ENCODE measurements at regions not wholly inside any gene's neighbourhood (a gene's known extent, or its start where the extent isn't known, plus 50 kb on each side); places are given as distances from the start of the nearest gene placed in this dataset.
A peak's percentile ranks its signal among the peaks of the same experiment; 100 is the strongest.

DNA sequence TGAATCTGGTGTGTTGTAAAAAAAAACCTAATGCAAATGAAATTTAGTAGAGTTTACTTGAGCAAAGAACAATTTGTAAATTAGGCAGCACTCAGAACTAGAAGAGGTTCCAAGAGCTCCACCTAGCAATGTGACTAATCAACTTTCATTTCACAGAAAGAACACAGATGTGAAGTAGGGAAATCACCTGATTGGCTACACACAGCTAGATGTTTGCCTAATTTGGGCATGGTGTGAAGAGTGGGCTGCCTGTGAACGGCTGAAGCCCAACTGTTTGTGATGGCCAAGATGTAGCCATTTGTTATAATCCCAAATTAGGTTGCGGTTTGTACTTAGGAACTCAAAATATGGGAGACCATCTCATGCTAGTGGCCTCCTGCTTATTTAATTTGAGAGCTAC is 724.4 kb upstream of the SLITRK5 start:
- DNase-seq (ENCODE audit: low spot score) = no peak

DNA sequence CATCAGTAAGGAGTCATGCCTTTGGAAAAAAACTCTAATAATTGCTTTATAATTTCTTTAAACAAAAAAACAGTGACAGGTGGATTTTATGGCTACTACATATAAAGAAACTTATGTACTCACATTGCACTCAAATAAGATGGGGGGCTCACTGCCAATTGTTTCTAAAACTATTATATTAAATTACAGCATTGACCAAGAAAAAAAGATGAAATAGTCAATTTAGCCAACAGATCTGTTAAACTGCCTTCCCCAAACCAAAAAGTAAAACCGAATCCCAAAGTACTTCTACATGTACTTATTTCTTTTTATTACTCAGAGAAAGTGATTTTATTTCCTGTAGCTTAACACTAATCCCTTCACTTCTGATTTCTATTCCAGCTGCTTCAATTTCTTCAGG is 716.8 kb upstream of the SLITRK5 start:
- DNase-seq (ENCODE audit: low spot score) = no peak

DNA sequence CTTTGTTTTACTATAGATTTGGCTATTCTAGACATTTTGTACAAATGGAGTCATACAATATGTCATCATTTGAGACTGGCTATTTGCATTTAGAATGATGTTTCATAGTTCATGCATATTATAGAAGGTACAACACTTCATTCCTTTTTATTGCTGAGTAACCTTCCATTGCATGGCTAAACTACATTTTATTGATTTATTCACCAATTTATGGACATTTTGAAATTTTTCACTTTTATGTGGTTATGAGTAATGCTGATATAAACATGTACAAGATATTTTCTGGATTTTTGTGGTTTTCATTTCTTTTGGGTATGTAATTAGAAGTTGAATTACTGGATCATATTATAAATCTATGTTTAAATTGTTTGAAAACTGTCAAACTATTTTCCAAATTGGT is 710.3 kb upstream of the SLITRK5 start:
- no peak for DNase-seq (ENCODE audit: low spot score)

DNA sequence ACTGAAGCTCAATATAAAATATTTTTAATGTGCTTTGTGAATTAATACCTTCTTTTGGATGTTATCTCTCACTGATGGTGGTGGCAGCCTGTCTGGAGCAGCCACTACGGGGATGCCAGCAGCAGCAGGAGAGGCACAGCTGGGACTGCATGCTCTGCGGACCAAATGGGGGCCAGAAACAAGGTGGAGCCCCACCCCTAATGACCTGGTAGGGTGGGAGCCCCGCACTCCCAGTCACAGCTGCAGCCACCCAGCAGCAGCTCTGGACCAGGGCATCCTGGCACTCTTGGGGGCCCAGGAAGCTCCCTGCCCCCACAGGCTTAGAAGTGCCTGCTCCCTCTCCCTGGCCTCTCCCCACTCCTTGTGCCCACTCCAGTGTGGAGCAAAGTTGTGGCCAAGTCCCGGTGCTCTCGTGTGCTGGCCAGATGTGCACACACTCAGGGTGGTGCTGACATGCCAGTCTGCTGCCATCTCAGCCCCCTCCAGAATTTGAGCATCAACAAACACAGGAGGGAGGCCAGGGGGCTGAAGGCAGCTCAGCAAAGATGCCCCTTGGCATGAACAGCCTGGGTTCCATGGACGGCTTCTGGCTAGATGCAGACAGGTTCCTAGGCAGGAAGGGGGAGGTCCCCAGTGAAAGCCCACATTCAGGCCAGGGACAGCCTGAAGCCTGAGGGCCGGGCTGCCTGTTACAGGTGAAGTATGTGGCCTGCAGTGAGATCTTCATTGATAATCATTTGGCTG is 696.7 kb upstream of the SLITRK5 start:
- no peak for DNase-seq (ENCODE audit: low spot score)

DNA sequence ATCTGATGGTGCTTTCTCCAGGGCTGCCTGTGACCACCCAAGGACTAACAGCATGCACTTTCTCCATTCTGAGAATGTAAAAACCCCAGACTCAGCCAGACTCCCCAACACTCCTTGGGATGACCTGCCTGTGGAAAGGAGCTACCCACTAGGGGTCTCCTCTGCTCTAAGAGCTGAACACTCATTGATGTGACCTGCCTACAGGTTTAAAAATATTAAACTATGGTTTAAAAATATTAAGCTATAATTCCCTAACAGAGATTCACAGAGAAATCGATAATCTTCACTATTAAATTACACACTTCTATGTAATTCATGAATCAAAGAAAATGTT is 696.2 kb upstream of the SLITRK5 start:
- no peak for DNase-seq (ENCODE audit: low spot score)

DNA sequence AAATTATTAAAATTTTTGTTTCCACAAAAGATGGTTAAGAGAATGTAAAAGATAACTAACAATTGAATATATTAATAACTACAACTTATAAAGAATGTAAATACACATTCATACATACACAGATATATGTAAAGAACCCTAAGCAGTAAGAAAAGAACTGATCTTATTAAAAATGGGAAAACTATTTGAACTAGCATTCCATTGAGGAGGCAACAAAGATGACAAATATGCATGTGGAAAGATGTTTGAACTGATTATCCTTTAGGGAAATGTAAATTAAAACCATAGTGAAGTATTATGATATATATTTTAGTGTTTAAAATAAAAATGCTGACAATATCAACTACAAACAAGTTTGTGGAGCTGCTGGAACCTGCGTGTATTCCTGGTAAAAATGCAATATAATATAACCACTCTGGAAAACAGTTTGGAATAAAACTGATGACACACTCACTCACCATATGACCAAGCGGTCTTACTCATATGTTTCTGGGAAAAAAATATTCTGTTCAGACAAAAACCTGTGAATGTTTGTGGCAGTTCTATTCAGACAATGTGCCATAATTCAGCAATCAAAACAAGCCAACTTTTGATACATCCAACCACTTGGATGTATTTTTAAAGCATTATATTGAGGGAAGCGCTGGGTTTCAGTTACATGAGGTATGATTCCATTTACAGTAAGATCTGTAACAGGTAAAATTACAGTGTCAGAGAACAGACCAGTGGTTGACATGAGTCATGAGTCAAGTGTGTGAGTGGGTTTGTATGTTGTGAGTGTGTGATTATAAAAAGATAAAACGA is 694.4 kb upstream of the SLITRK5 start:
- no peak for DNase-seq (ENCODE audit: low spot score)

DNA sequence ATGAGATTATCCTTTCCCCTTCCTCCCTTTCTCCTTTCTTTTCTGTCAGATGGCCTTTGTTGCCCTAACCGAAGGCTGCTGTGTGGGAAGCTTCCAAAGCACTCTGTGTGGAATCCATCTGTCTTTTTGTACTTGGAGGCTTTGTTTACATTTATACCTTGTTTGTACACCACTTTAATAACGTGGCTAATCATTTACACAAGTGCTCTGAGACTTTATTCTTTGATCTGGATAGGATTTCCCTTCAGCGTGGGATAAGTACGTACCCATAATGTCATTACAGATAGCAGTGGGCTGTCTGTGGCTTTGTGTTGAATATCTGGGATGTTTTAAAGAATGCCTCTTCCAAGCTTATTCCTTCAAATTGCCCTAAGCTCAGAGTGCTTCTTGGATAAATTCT is 684.7 kb upstream of the SLITRK5 start:
- DNase-seq (ENCODE audit: low spot score) = no peak

DNA sequence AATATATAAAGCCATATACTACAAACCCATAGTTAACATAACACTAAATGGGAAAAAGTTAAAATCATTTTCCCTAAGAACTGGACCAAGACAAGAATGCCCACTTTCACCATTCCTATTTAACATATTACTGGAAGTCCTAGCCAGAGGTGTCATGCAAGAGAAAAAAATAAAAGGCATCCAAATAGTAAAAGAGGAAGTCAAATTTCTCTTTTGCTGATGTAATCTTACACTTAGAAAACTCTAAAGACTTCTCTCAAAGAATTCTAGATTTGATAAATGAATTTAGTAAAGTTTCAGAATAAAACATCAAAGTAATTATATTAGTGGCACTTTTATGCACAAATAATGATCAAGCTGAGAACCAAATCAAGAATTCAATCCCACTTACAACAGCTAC is 678.9 kb upstream of the SLITRK5 start:
- DNase-seq (ENCODE audit: low spot score) = no peak

DNA sequence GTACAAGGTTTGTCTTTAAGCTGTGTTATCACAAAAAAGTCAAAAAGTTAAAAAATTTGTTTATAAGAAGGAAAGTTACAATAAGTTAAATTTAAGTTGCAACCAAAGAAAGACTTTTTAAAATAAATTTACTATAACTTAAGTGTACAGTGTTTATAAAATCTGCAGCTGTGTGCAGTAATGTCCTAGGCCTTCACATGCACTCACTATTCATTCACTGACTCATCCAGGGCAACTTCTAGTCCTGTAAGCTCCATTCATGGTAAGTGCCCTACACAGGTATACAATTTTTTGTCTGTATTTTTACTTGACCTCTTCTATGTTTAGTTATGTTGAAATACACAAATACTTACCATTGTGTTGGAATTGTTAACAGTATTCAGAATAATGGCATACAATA is 667.9 kb upstream of the SLITRK5 start:
- DNase-seq (ENCODE audit: low spot score) = no peak

DNA sequence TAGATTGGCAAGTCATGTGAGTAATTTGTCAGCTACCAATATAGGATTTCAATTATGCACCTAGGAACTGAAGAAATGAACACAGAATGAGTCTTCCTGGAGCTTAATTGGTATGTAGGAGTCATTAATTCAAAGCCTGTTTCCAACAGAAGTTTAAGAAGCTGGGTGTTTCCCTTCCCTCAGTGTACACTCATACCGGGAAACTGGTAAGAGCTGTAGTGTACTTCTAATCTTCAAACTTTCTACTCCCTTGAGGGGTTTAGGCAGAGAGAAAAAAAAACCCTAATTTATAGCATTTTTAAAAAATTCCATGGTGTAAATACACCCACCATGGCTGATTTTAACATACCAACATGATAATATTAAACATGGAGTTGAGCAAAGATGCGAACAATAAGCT is 665.7 kb upstream of the SLITRK5 start:
- DNase-seq (ENCODE audit: low spot score) = no peak

DNA sequence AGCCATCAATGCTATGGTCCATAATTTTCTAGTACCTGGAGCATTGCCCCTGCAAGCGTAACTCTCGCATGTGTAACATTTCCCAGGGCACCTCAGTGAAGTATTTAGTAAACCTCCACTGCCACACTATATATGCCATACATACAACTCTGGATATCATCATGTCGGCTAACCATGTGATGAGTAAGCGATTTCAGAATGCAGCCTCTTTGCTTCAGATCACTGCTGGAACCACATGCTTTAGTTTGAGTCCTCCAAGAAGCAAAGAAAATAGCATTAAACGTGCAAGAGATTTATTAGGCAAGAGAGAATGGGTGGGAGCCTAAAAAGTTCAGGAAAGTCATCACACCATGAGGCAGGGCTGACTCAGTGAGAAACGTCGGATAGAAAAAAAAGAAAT is 635.6 kb upstream of the SLITRK5 start:
- DNase-seq (ENCODE audit: low spot score) = no peak

DNA sequence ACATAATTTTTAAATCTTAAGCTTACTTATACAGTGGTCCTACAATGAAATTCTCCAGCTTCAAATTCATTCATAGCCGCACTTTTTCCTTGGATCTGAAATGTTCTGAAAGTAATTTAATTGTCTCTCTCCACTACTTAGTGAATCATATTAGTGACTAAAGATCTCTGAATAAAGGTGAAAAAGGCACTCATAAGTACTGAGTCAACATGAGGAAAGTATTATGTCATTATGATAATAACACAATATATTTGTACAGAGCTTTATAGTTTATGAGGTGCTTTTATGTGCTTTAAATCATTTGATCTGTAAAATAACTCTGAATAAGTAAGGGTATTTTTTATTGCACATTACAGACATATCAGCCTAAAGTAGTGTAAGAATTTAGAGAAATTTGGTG is 628.2 kb upstream of the SLITRK5 start:
- DNase-seq (ENCODE audit: low spot score) = no peak

DNA sequence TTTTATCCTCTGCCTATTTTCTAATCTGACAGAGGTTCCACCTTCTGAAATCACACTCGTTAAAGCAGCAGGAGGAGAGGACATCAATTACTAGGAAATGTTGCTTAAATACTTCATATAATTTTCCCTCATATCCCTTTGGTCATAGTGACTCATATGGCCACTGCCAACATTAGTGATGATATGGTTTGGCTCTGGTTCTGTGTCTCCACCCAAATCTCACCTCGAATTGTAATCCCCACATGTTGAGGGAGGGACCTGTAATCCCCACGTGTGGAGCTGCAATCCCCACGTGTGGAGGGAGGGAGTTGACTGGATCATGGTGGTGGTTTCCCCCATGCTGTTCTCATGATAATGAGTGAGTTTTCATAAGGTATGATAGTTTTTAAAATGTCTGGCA is 618.4 kb upstream of the SLITRK5 start:
- no peak for DNase-seq (ENCODE audit: low spot score)

DNA sequence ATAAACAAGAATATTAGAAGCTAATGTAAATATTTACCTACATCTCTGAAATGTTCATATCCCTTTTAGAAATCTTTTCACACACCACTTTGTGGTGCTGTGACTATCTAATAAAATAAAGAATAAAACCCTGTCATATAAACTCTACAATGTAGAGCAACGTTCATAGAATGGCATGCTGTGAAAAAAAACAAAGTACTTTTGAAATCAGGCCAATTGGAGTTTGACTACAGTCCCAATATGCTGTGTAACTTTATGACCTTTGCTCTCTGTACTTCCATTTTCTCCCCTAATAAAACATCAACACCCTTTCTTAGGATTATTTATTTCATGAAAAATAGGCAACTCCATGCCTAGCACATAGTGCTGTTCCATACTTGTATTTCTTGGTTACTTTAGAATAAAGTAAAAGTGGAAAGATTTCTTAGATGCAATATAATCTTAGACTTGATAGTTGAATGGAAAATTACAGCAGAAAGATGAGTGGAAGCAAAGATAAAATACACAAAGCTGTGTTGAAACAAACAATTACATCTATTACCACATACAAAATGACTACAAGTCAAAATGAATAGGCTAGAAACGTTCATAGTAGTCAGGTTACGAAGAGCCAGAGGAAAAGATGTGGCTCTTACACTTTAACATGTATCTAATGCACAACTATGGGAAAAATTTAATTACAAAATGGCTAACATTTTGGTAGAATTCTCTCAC is 613.2 kb upstream of the SLITRK5 start:
- DNase-seq (ENCODE audit: low spot score) = no peak

DNA sequence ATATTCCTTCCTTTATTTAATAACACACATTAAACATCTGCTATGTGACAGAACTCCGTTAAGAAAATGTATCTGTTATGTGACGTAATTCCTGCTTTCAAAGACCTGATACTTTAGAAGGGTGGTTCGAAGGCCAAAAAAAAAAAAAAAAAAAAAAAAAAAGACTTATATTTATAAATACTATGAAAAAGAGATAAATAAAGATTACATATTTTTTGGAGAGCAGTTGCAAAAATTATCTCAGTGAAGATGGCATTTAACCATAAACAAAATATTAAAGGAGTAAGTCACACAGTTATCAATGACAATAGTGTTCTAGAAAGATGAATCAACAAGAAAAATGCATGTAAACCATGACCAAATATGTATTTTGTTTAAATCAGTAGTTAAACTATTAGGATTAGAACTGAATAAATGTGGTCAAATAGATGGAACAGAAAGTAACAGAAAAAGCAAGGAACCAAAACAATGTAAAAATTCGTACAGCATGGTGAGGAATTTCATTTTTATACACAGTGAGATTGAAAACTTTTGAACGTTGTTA is 612.3 kb upstream of the SLITRK5 start:
- DNase-seq (ENCODE audit: low spot score) = no peak

DNA sequence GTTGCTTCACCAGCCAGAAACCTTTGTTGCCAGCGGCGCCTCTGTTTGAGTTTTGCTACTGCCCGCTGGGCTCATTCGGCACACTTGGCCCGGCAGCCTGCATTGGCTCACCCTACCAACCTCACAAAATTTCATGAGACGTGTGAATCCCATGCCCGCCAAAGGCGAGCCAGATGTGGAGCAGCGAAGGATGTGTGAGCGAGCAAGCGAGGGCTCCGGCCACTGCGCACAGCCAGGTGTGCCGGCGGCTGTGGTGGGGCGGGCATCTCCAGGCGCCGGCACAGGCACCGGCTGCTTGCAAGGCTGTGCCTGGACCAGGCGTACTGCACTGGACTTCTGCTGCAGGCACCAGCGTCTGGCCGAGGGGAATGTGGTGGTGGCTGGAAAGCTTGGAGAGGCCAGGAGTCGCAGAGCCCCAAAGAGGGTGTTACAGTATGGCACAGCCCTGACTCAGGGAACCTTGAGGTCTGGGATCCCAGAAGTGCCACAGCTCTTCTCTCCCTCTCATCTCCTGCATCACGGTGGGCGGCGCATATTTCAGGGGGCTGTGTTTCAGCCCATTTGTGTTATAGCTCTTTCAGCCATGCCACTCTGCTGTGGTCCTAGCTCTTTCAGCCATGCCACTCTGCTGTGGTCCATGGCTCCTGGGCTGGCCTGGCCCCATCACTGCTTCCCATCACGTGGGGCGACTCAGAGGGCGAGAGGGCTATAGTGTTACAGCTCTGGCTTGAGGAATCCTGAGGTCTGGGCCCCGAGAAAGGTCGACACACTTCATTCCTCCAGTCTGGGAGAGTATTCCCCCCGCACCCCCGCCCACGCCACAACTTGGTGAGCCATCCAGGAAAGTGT is 592.0 kb upstream of the SLITRK5 start:
- no peak for DNase-seq (ENCODE audit: low spot score)

DNA sequence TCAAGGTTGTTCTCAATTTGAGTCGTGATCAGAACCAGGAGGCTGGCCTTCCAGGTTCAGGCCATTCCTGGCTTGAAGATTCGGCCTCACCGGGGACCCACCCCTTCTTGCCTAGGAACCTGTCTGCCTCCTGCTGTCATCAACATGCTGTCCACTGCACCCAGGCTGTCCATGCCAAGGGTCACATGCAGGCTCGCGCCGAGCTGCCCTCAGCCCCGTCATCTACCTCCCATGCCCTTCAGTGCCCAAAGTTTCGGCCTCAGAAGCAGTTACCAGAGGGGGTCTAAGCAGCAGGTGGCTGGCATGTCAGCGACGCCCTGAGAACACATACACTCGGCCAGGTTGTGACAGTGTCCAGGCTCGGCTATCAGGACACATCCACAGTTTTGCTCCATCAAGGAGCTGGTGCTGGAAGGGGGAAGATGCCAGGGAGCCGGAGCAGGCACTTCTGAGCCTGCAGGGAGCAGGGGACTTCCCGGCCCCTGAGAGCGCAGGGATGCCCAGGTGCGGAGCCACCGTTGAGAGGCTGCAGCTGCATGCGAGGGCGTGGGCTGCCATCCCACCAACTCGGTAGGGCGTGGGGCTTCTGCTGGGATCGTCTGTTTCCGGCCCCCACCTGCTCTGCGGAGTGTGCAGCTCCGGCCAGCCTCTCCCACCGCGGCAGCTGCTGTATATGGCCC is 590.9 kb upstream of the SLITRK5 start:
- DNase-seq (ENCODE audit: low spot score) = no peak

DNA sequence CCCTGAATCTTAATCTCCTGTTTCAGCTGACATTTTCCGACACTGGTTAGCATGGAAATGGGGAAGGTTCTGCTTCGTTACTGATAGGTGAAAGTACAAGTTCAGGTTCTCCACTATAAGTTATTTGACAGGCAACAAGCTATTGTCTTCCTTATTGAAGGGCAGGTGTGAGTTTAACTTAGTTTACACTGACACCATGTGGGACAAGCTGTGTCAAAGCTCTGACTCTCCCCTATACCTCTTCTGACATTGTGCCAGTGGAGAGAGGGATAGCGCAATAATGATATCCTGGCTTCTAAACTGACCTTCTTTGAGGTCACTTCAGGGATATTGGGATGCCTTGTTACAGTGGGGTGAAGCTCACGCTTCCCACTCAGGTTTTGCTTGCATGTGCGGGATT is 587.0 kb upstream of the SLITRK5 start:
- DNase-seq (ENCODE audit: low spot score) = no peak

DNA sequence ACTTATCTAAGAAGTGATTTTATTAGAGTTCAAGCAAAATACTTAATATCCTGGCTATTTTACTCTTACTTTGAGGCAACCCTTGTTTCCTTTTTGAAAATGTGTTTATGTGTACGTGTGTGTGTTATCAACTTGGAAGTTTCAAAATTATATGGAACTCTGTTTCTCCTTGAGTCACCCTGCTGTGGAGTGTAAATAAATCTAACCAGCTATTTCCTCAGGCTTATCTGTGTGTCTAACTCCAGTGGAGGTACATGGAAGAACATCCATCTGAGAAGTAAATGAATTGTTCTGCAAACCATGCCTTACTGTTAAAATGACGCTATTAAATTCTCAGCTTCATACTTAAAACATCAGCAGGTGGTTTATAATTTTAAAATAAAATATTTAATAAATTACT is 583.4 kb upstream of the SLITRK5 start:
- DNase-seq (ENCODE audit: low spot score) = no peak

DNA sequence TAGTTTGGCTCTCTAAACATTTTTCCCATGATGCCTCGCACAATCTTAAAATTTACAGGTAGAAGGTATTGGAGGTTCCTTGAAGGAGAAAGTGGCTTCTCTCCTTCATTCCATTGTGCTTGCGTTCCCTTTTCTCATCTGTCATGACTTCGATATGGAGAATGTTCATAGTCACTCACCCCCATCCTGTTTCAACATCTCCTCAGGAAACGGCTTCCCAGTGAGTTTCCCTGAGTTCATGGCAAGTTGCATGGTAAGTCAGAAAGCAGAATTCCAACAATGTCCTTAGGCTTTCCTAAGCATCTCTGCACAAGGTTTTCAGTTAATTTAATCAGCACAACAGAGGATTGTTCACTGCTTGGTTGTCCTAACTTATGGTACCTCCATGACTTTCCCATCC is 581.8 kb upstream of the SLITRK5 start:
- peak; percentile 15 for DNase-seq (ENCODE audit: low spot score)

DNA sequence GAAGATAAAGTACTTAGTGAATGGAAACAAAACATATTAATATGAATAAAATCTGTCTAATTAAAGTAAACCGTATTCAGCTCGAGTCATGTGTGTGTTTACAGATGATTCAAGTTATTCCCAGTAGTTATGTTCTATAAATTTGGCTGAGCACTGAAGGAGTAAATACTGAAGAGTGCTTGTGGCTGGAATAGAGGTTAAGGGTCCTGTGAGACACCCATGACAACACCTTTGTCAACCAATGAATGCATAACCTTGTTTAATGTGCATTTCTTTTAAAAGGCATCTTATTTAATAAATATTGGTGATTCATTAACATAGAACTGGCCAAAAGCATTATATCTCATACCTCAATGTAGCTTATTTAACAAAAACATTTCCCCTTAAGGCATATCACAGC is 577.8 kb upstream of the SLITRK5 start:
- no peak for DNase-seq (ENCODE audit: low spot score)

Measured in AG08396 (cell line).